ENCODE measurements at regions not wholly inside any gene's neighbourhood (a gene's known extent, or its start where the extent isn't known, plus 50 kb on each side); places are given as distances from the start of the nearest gene placed in this dataset.
"Not testable (repeated sequence)": the region's sequence is repeated elsewhere in the genome, so short reads cannot be mapped to it uniquely, and the experiment has no call there.

GRCh38 chr12:5317556-5317955, 114.4 kb upstream of the NTF3 start:
- no peak for TF ChIP-seq CTCF (IDR thresholded peaks at IDR 0.05; ENCODE audit: borderline replicate concordance, insufficient read depth, low read depth, low read length)
- H3K4me3 ChIP-seq (ENCODE audit: low read depth, low read length): no peak overlapping the region

- no peak for TF ChIP-seq CTCF (IDR thresholded peaks at IDR 0.05; ENCODE audit: borderline replicate concordance, insufficient read depth, low read depth, low read length)
Observed at GRCh38 chr12:5318874-5319273, 113.0 kb upstream of the NTF3 start.

GRCh38 chr12:5328669-5329517, 103.0 kb upstream of the NTF3 start:
- no peak overlapping the region for H3K4me3 ChIP-seq (ENCODE audit: low read depth, low read length)
- no peak for TF ChIP-seq CTCF (IDR thresholded peaks at IDR 0.05; ENCODE audit: borderline replicate concordance, insufficient read depth, low read depth, low read length)

More at GRCh38 chr12:5318874-5319273, 113.0 kb upstream of the NTF3 start:
- no peak overlapping the region for H3K4me3 ChIP-seq (ENCODE audit: low read depth, low read length)

- no peak for TF ChIP-seq CTCF (IDR thresholded peaks at IDR 0.05; ENCODE audit: borderline replicate concordance, insufficient read depth, low read depth, low read length)
- no peak overlapping the region for H3K4me3 ChIP-seq (ENCODE audit: low read depth, low read length)
Observed at GRCh38 chr12:5332551-5332950, 99.4 kb upstream of the NTF3 start.

GRCh38 chr12:5333096-5333495, 98.8 kb upstream of the NTF3 start:
- no peak overlapping the region for H3K4me3 ChIP-seq (ENCODE audit: low read depth, low read length)
- no peak for TF ChIP-seq CTCF (IDR thresholded peaks at IDR 0.05; ENCODE audit: borderline replicate concordance, insufficient read depth, low read depth, low read length)

- H3K4me3 ChIP-seq (ENCODE audit: low read depth, low read length): no peak overlapping the region
- TF ChIP-seq CTCF (IDR thresholded peaks at IDR 0.05; ENCODE audit: borderline replicate concordance, insufficient read depth, low read depth, low read length): no peak
Observed at GRCh38 chr12:5335069-5335468, 96.8 kb upstream of the NTF3 start.

GRCh38 chr12:5341086-5341485, 90.8 kb upstream of the NTF3 start:
- H3K4me3 ChIP-seq (ENCODE audit: low read depth, low read length): not testable (repeated sequence)

All from GM12875 (cell line).